ENCODE measurements at regions not wholly inside any gene's neighbourhood (a gene's known extent, or its start where the extent isn't known, plus 50 kb on each side); places are given as distances from the start of the nearest gene placed in this dataset.

- TF ChIP-seq CTCF (IDR thresholded peaks at IDR 0.05; ENCODE audit: borderline replicate concordance, extremely low read depth, low read length, poor library complexity, severe bottlenecking), result no peak
- TF ChIP-seq EZH2 (IDR thresholded peaks at IDR 0.05; ENCODE audit: borderline replicate concordance, low read depth, low read length, severe bottlenecking), result no peak
Measured at GRCh38 chr2:60359569-60359968, 193.9 kb downstream of the BCL11A start.
